GM12892 (cell line): ENCODE measurements at regions not wholly inside any gene's neighbourhood (a gene's known extent, or its start where the extent isn't known, plus 50 kb on each side); places are given as distances from the start of the nearest gene placed in this dataset.

Source experiments
- POLR2A ChIP-seq: IDR thresholded peaks from 2 replicates; pipeline ENCODE4 v1.6.1; 2011; ENCODE audit warnings: low read depth, low read length, control low read depth
- TAF1 ChIP-seq: IDR thresholded peaks from 2 replicates; pipeline ENCODE4 v1.6.1; 2011; ENCODE audit warnings: low read depth, mild to moderate bottlenecking, control low read depth, low read length, borderline replicate concordance

DNA sequence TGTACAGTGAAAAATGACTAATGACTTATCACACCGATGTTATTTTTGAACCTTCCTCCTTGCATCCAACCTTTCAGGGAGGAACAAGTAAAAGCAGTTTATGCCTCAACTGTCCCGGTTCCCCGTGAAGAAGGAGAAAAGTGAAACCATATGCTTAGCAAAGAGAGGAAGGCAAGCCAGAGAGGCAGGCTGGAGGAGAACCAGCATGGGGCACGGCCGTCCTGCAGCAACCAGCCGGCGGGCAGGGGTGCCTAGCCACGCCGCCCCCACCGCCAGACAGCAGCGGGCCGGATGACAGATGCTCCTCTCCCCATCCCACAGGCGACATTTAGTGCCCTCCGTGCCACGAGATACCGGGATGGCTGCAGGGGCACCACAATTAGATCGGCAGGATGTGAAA is 421.4 kb upstream of the MGMT start:
- no peak for TF ChIP-seq POLR2A
- TF ChIP-seq TAF1, result no peak
